ENCODE measurements at regions not wholly inside any gene's neighbourhood (a gene's known extent, or its start where the extent isn't known, plus 50 kb on each side); places are given as distances from the start of the nearest gene placed in this dataset.

DNA sequence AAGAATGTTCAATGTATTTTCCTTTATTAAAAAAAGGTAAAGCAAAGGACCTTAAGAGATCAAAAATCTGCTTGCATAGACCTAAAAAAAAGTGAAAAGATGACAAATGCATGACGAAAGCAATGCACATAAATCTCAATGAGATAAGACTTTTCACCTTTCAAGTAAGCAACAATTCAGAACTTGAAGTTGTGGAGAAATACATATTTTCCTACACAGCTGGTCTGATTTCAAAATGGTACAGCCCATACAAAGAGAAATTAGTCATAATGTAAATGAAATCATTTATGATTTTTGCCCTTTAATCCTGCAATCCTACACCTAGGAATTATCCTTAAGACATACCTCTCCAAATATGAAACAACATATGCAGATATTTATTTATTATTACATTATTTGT lies 568.0 kb downstream of the ANXA1 start:
- ATAC-seq = no peak
- H3K27ac Mint-ChIP-seq = no peak overlapping the region
- H3K9me3 Mint-ChIP-seq = peaks cover 4 to 10% of the 10 kb centered on the region in 2 donors
- DNase-seq (ENCODE audit: low spot score in 2 of 2) = no peak
- H3K36me3 Mint-ChIP-seq = no peaks in the 10 kb centered on the region

- Mint-ChIP-seq H3K9me3 (peaks cover 4 to 10% of the 10 kb centered on the region in 2 donors), H3K36me3 (no peaks in the 10 kb centered on the region), H3K27ac (no peak overlapping the region)
- ATAC-seq (no peak), DNase-seq (ENCODE audit: low spot score in 2 of 2) (no peak)
Observed at GRCh38 chr9:73720601-73721000, 568.9 kb downstream of the ANXA1 start.

GRCh38 chr9:73736270-73736669 lies 584.6 kb downstream of the ANXA1 start:
- no peaks in the 10 kb centered on the region for H3K36me3 Mint-ChIP-seq
- DNase-seq (ENCODE audit: low spot score in 2 of 2) (no peak), ATAC-seq (no peak)

GRCh38 chr9:73738741-73739530 lies 587.3 kb downstream of the ANXA1 start:
- no peak overlapping the region for H3K27ac Mint-ChIP-seq
- DNase-seq (ENCODE audit: low spot score in 2 of 2) (no peak), ATAC-seq (no peak)
- H3K36me3 Mint-ChIP-seq = no peaks in the 10 kb centered on the region
- H3K9me3 Mint-ChIP-seq = no peaks in the 10 kb centered on the region

More at GRCh38 chr9:73736270-73736669, 584.6 kb downstream of the ANXA1 start:
- no peak overlapping the region for H3K27ac Mint-ChIP-seq
- peaks cover 6% of the 10 kb centered on the region in 2 donors for H3K9me3 Mint-ChIP-seq

DNA sequence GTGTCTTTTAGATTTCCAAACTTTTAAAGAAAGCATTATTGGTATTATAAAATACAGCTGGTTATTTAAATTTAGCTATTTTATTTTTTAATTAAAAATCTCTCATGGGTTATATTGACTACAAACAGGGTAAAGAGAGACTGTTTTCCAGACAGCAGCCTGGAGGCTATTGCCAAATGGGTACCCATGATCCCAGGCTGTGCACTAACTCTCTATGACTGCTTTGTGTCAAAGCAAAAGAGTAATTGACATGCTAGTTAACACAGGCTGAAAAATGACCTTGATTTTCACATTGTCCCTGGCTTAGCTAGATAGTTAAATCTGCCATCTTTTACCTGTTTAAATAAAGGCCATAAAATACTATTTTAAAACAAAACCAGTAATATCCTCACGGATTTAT lies 589.7 kb downstream of the ANXA1 start:
- no peak overlapping the region for H3K27ac Mint-ChIP-seq
- no peaks in the 10 kb centered on the region for H3K9me3 Mint-ChIP-seq
- no peaks in the 10 kb centered on the region for H3K36me3 Mint-ChIP-seq
- DNase-seq (ENCODE audit: low spot score in 2 of 2) (no peak), ATAC-seq (no peak)

GRCh38 chr9:73742412-73742811 lies 590.7 kb downstream of the ANXA1 start:
- H3K27ac Mint-ChIP-seq = no peak overlapping the region
- no peak for DNase-seq (ENCODE audit: low spot score in 2 of 2)
- no peak for ATAC-seq
- peaks cover 0 to 3% of the 10 kb centered on the region in 2 donors for H3K9me3 Mint-ChIP-seq
- no peaks in the 10 kb centered on the region for H3K36me3 Mint-ChIP-seq

- ATAC-seq = no peak
- DNase-seq (ENCODE audit: low spot score in 2 of 2) = no peak
- Mint-ChIP-seq H3K27ac (no peak overlapping the region), H3K36me3 (no peaks in the 10 kb centered on the region), H3K9me3 (peaks cover 5 to 11% of the 10 kb centered on the region in 2 donors)
Observed at GRCh38 chr9:73743826-73744225, 592.2 kb downstream of the ANXA1 start.

DNA sequence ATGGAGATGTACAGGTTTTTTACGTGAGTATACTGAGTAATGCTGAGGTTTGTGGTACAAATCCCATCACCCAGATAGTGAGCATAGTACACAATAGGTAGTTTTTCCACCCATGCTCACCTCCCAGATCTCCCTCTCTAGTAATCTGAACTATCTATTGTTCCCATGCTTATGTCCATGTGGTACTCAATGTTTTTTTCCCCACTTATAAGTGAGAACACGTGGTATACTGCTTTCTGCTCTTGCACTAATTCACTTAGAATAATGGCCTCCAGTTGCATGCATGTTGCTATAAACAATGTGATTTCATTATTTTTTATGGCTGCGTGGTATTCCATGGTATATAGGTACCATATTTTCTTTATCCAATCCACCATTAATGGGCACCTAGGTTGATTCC lies 593.9 kb downstream of the ANXA1 start:
- peaks cover 5 to 17% of the 10 kb centered on the region in 2 donors for H3K9me3 Mint-ChIP-seq
- no peak overlapping the region for H3K27ac Mint-ChIP-seq
- DNase-seq (ENCODE audit: low spot score in 2 of 2) = no peak

DNA sequence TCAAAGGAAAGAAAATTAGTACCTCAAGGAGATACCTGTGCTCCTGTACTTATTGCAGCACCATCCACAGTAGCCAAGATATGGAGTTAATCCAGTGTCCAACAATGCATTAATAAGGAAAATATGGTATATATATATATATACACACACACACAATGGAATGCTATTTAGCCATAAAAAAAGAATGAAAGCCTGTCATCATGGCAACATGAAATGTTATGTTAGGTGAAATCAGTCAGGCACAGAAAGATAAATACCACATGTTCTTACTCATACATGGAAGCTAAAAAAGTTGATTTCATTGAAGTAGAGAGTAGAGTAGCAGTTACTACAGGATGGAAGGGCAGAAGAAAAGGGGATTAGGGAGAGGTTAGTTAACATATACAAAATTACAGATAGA lies 601.5 kb downstream of the ANXA1 start:
- H3K36me3 Mint-ChIP-seq = no peaks in the 10 kb centered on the region
- H3K9me3 Mint-ChIP-seq = peaks cover 5 to 14% of the 10 kb centered on the region in 2 donors
- H3K27ac Mint-ChIP-seq = no peak overlapping the region
- DNase-seq (ENCODE audit: low spot score in 2 of 2) (no peak), ATAC-seq (no peak)

More for the DNA sequence above, 593.9 kb downstream of the ANXA1 start:
- ATAC-seq = no peak
- no peaks in the 10 kb centered on the region for H3K36me3 Mint-ChIP-seq

GRCh38 chr9:73761905-73762304 lies 610.2 kb downstream of the ANXA1 start:
- H3K36me3 Mint-ChIP-seq = no peaks in the 10 kb centered on the region
- no peak overlapping the region for H3K27ac Mint-ChIP-seq
- no peak for DNase-seq (ENCODE audit: low spot score in 2 of 2)
- H3K9me3 Mint-ChIP-seq = peaks cover 17 to 24% of the 10 kb centered on the region in 2 donors
- ATAC-seq = no peak

DNA sequence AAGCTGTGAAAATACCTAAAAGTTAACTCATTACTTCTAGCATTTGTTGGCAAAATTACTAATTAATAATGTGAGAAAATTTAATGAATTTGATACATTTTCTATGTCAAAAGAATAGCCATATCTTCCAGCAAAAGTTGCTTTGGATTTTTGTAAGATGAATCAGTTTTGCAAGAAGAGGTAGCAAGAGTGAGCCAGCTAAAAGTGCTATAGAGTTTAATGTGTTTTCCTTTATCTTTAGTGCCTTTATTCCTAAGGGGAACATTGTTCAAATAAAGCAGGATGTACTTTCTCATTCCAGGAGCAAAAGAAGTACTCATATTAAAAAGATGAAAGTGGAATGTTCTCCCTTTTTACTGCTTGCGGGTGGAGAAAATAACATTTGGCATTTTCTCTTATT lies 622.2 kb downstream of the ANXA1 start:
- Mint-ChIP-seq H3K36me3 (peaks cover 0 to 5% of the 10 kb centered on the region in 2 donors), H3K27ac (no peak overlapping the region), H3K9me3 (peaks cover 9 to 20% of the 10 kb centered on the region in 2 donors)
- ATAC-seq = no peak
- no peak for DNase-seq (ENCODE audit: low spot score in 2 of 2)

- no peak for ATAC-seq
- H3K27ac Mint-ChIP-seq = no peak overlapping the region
- no peak for DNase-seq (ENCODE audit: low spot score in 2 of 2)
- peaks cover 0 to under 1% of the 10 kb centered on the region in 2 donors for H3K36me3 Mint-ChIP-seq
- H3K9me3 Mint-ChIP-seq = peaks cover 5 to 9% of the 10 kb centered on the region in 2 donors
Observed at GRCh38 chr9:73775757-73776156, 624.1 kb downstream of the ANXA1 start.

DNA sequence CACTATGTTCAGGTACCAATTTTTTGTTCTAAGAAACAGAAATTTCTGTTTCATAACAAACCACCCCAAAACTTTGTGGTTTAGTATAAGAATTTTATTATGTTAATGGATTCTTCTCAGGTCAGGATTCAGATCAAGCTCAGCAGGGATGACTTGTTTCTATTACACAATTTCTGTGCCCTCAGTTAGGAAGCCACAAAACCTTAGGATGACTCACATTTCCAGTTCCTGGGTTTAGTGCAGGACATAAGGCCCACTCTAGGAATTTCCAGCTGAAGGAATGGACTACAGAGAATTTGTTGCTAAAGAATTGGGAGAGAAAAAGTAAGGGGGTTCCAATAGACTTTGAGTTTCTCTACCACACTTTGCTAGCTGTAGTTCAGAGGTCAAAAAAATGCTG lies 629.3 kb downstream of the ANXA1 start:
- no peak for DNase-seq (ENCODE audit: low spot score in 2 of 2)
- H3K9me3 Mint-ChIP-seq = peaks cover 10 to 28% of the 10 kb centered on the region in 2 donors

DNA sequence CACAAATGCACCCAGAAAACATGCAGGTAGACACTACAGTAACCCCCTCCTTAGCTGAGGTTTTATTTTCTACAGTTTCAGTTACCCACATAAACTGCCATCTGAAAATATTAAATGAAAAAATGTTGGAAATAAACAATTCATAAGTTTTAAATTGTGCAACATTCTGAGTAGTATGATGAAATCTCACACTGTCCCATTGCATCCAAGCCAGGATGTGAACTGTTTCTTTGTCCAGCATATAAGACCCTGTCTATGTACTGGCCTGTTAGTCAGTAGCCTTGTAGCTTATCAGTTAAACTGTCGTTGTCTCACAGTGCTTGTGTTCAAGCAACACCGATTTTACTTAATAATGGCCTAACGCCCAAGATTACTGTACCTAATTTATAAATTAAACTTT lies 630.5 kb downstream of the ANXA1 start:
- peaks cover 12 to 31% of the 10 kb centered on the region in 2 donors for H3K9me3 Mint-ChIP-seq
- peaks cover 0 to 7% of the 10 kb centered on the region in 2 donors for H3K36me3 Mint-ChIP-seq
- no peak for DNase-seq (ENCODE audit: low spot score in 2 of 2)
- H3K27ac Mint-ChIP-seq = no peak overlapping the region
- ATAC-seq = no peak

More for the DNA sequence above, 629.3 kb downstream of the ANXA1 start:
- ATAC-seq = no peak
- no peak overlapping the region for H3K27ac Mint-ChIP-seq
- H3K36me3 Mint-ChIP-seq = no peaks in the 10 kb centered on the region

- DNase-seq (ENCODE audit: low spot score in 2 of 2) (no peak), ATAC-seq (no peak)
- Mint-ChIP-seq H3K36me3 (no peaks in the 10 kb centered on the region), H3K9me3 (peaks cover 8 to 22% of the 10 kb centered on the region in 2 donors), H3K27ac (no peak overlapping the region)
Observed at GRCh38 chr9:73799446-73799845, 647.8 kb downstream of the ANXA1 start.

- H3K27ac Mint-ChIP-seq = no peak overlapping the region
- no peak for ATAC-seq
- no peak for DNase-seq (ENCODE audit: low spot score in 2 of 2)
- H3K36me3 Mint-ChIP-seq = no peaks in the 10 kb centered on the region
- H3K9me3 Mint-ChIP-seq = peaks cover 0 to under 1% of the 10 kb centered on the region in 2 donors
Observed at GRCh38 chr9:73805111-73805510, 653.4 kb downstream of the ANXA1 start.

DNA sequence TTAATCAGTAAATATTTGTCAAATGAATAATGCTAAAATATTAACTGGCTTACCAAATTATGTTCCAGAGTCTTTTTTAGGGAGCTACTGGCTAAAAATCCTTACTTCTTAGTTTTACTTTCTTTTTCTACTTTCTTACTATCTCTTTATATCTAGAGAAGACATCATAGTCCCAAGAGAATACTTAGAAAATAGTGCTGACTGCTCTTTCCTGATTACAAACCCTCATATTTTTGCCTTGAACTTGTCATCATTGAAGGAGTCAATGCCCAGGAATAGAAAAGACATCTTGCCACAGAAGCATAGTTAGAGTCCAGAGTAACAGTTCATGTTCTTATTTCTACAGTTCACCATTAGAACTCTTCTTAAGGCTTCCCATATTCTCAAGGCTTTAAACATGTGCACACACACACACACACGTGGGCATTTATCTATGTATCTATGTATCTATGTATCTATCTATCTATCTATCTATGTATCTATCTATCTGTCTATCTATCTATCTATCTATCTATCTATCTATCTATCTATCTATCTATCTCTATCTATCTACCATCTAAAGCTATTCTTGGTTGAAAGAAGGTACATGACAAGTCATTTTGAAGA lies 654.3 kb downstream of the ANXA1 start:
- DNase-seq (ENCODE audit: low spot score in 2 of 2) (no peak), ATAC-seq (no peak)
- no peak overlapping the region for H3K27ac Mint-ChIP-seq
- H3K9me3 Mint-ChIP-seq = no peaks in the 10 kb centered on the region
- H3K36me3 Mint-ChIP-seq = no peaks in the 10 kb centered on the region

DNA sequence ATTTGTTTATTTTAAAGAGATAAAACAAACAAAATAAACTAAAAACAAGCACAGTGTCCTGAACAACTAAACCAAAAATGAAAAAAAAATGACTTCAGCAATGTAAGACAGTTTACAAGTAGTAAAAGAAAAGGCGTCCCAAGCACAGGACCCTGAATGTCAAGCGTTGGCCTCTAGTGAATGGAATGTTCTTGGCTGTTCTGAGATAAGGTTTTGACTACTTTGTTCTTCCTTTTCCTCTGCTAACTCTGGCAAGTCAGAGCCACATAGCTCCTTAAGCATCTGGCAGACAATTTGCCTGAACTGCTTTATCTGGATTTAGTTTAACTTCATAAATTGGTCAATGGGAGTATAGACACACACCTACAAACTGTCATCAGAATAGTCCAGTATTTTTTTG lies 655.2 kb downstream of the ANXA1 start:
- no peak for ATAC-seq
- no peak overlapping the region for H3K27ac Mint-ChIP-seq
- no peaks in the 10 kb centered on the region for H3K9me3 Mint-ChIP-seq

More for the DNA sequence above, 655.2 kb downstream of the ANXA1 start:
- DNase-seq (ENCODE audit: low spot score in 2 of 2) = no peak
- H3K36me3 Mint-ChIP-seq = no peaks in the 10 kb centered on the region

All from activated naive CD4-positive, alpha-beta T cell treated with anti-CD3 and anti-CD28 coated beads, Interleukin-2, amount 50 U/mL, for 72 hours (primary cell).